ENCODE measurements at regions not wholly inside any gene's neighbourhood (a gene's known extent, or its start where the extent isn't known, plus 50 kb on each side); places are given as distances from the start of the nearest gene placed in this dataset.

- no peaks in the 10 kb centered on the region for H3K36me3 Mint-ChIP-seq
- no peaks in the 10 kb centered on the region for H3K9me3 ChIP-seq (ENCODE audit: control insufficient read depth, insufficient read depth, low read length)
- peaks cover 0 to 8% of the 10 kb centered on the region in 2 donors for H3K27me3 Mint-ChIP-seq (ENCODE audit: low read depth in 2 of 2)
- no peaks in the 10 kb centered on the region for H3K4me1 ChIP-seq (ENCODE audit: control insufficient read depth, insufficient read depth, low read length)
- WGBS (ENCODE audit: insufficient coverage) = 43% methylated on average over 20 of the region's 20 CpGs
- H3K4me3 ChIP-seq (ENCODE audit: low read length) = no peak overlapping the region
- H3K27ac ChIP-seq (ENCODE audit: low read length) = no peak overlapping the region
- no peak overlapping the region for H3K27ac Mint-ChIP-seq
- no peaks in the 10 kb centered on the region for H3K36me3 ChIP-seq (ENCODE audit: control insufficient read depth, insufficient read depth, low read length)
- DNase-seq (no peak), ATAC-seq (no peak)
- no peaks in the 10 kb centered on the region for H3K27me3 ChIP-seq (ENCODE audit: control insufficient read depth, insufficient read depth, low read length)
- TF ChIP-seq, protein P1, sequence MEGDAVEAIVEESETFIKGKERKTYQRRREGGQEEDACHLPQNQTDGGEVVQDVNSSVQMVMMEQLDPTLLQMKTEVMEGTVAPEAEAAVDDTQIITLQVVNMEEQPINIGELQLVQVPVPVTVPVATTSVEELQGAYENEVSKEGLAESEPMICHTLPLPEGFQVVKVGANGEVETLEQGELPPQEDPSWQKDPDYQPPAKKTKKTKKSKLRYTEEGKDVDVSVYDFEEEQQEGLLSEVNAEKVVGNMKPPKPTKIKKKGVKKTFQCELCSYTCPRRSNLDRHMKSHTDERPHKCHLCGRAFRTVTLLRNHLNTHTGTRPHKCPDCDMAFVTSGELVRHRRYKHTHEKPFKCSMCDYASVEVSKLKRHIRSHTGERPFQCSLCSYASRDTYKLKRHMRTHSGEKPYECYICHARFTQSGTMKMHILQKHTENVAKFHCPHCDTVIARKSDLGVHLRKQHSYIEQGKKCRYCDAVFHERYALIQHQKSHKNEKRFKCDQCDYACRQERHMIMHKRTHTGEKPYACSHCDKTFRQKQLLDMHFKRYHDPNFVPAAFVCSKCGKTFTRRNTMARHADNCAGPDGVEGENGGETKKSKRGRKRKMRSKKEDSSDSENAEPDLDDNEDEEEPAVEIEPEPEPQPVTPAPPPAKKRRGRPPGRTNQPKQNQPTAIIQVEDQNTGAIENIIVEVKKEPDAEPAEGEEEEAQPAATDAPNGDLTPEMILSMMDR (IDR thresholded peaks at IDR 0.05) = no peak
- intact Hi-C loops (cut with micrococcal nuclease) = no loop called here
- H3K9me3 Mint-ChIP-seq = no peaks in the 10 kb centered on the region
- H3K4me1 Mint-ChIP-seq = no peaks in the 10 kb centered on the region
- H3K4me3 Mint-ChIP-seq = no peak overlapping the region
Measured at GRCh38 chr14:104320611-104321086, 182.3 kb downstream of the KIF26A start.

DNA sequence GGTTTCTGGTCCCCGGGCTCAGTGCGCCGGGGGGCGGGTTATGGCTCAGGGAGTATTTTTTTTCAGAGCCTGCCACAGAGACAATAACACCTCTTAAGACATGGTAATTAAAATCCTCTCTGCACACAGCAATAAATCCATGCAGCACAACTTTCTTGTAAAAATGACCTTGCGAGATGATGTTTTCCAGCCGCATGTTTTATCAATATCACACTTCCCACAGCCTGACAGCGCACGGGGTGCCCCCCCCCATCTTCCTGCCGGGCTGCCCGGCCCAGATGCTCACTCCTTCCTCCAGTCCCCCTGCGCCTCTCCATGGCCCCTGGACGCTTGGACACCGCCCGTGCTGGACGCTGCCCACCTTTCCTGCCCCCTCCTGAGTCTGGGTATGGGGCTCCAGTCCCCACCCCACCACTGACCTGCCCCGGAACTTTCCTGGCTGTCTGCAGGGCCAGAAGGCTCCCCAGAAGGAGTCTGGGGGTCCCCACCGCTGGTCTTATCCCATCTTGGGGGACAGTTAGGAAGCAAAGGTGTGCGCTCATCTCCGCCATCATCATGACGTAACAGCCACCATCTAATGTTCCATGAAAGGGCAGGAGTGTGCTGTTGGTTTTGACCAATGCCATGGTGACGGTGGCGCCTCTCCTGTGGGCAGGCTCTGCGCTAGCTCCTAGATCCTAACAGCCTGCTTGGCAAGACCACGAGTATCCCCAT is 182.9 kb downstream of the KIF26A start:
- Mint-ChIP-seq H3K27ac (no peak overlapping the region), H3K4me3 (no peak overlapping the region), H3K27me3 (ENCODE audit: low read depth in 2 of 2) (peaks cover 0 to 8% of the 10 kb centered on the region in 2 donors), H3K36me3 (no peaks in the 10 kb centered on the region), H3K9me3 (no peaks in the 10 kb centered on the region), H3K4me1 (no peaks in the 10 kb centered on the region)
- no peak for ATAC-seq
- Histone ChIP-seq H3K4me1 (ENCODE audit: control insufficient read depth, insufficient read depth, low read length) (no peaks in the 10 kb centered on the region), H3K27me3 (ENCODE audit: control insufficient read depth, insufficient read depth, low read length) (no peaks in the 10 kb centered on the region), H3K27ac (ENCODE audit: low read length) (no peak overlapping the region), H3K4me3 (ENCODE audit: low read length) (no peak overlapping the region), H3K36me3 (ENCODE audit: control insufficient read depth, insufficient read depth, low read length) (no peaks in the 10 kb centered on the region), H3K9me3 (ENCODE audit: control insufficient read depth, insufficient read depth, low read length) (no peaks in the 10 kb centered on the region)
- 39% methylated on average over 24 of the region's 24 CpGs for WGBS (ENCODE audit: insufficient coverage)
- no peak for DNase-seq
- intact Hi-C loops (cut with micrococcal nuclease) = no loop called here
- TF ChIP-seq, protein P1 (IDR thresholded peaks at IDR 0.05) = no peak

DNA sequence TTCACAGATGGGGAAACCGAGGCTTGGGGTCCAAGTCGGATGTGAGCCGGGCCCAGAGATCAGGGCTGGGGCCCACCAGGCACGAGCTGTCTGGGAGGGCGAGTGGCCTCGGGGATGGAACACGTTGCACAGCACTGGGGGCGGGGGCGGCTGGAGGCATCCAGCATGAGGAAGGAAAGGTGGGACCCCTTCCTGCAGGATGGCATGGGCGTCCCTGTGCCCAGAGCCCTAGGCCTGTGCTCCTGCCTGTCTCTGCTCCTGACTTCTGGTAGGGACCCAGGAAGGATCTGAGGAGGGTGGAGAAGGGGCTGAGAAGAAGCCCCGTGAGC is 183.4 kb downstream of the KIF26A start:
- Mint-ChIP-seq H3K27me3 (ENCODE audit: low read depth in 2 of 2) (peaks cover 0 to 8% of the 10 kb centered on the region in 2 donors), H3K36me3 (no peaks in the 10 kb centered on the region), H3K4me1 (no peaks in the 10 kb centered on the region), H3K4me3 (no peak overlapping the region), H3K27ac (no peak overlapping the region), H3K9me3 (no peaks in the 10 kb centered on the region)
- intact Hi-C loops (cut with micrococcal nuclease) = no loop called here
- TF ChIP-seq, protein P1 (IDR thresholded peaks at IDR 0.05) = no peak
- Histone ChIP-seq H3K36me3 (ENCODE audit: control insufficient read depth, insufficient read depth, low read length) (no peaks in the 10 kb centered on the region), H3K27ac (ENCODE audit: low read length) (no peak overlapping the region), H3K27me3 (ENCODE audit: control insufficient read depth, insufficient read depth, low read length) (no peaks in the 10 kb centered on the region), H3K9me3 (ENCODE audit: control insufficient read depth, insufficient read depth, low read length) (no peaks in the 10 kb centered on the region), H3K4me1 (ENCODE audit: control insufficient read depth, insufficient read depth, low read length) (no peaks in the 10 kb centered on the region), H3K4me3 (ENCODE audit: low read length) (no peak overlapping the region)
- ATAC-seq = no peak
- no peak for DNase-seq
- WGBS (ENCODE audit: insufficient coverage) = 88% methylated on average over 11 of the region's 11 CpGs
